HG03520 (cell line): ENCODE measurements at regions not wholly inside any gene's neighbourhood (a gene's known extent, or its start where the extent isn't known, plus 50 kb on each side); places are given as distances from the start of the nearest gene placed in this dataset.

ENCODE experiments used
- ATAC-seq: cut with Tn5 transposase; IDR thresholded peaks from one replicate; pipeline ENCODE4 v1.9.1; 2021; ENCODE audit warnings: mild to moderate bottlenecking, moderate library complexity; ENCODE audit not compliant: unreplicated experiment

- no peak for ATAC-seq
Observed at GRCh38 chr7:25279705-25280104, 51.4 kb upstream of the NPVF start.

DNA sequence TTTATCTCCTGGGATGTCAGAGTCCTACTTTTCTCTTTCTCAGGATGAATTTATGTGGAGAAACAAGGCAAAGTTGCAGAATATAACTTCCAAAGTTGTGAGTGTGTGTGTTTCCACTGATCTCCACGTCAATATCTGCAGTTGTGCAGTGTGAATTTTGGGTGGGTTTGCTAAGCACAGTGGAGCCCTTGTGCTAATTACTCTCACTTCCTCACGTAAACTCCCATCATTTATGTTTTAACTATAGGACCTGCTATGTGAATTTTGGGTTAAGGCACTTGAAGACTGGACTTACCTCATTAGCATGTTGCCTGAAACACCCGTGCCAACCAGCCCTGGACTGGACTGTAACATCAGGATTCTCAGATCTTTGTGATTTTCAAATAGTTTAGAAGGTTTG is 51.9 kb upstream of the NPVF start:
- no peak for ATAC-seq

- no peak for ATAC-seq
Observed at GRCh38 chr7:25282194-25282593, 53.9 kb upstream of the NPVF start.

GRCh38 chr7:25286756-25287155 is 58.5 kb upstream of the NPVF start:
- ATAC-seq: no peak

DNA sequence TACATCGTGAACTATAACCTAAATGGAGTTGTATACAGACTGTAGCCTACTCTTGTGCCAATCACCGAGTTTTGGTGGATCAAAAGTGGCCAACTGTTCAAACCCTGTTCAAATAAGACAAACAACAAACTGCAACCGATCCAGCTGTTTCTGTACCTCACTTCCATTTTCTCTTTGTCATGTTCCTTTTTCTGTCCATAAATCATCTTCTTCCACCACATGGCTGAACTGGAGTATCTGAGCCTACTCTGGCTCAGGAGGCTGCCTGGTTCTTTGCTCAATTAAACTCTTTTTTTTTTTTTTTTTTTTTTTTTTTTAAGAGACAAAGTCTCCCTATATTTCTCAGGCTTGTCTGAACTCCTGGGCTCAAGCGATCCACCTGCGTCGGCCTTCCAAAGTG is 59.0 kb upstream of the NPVF start:
- ATAC-seq: no peak

DNA sequence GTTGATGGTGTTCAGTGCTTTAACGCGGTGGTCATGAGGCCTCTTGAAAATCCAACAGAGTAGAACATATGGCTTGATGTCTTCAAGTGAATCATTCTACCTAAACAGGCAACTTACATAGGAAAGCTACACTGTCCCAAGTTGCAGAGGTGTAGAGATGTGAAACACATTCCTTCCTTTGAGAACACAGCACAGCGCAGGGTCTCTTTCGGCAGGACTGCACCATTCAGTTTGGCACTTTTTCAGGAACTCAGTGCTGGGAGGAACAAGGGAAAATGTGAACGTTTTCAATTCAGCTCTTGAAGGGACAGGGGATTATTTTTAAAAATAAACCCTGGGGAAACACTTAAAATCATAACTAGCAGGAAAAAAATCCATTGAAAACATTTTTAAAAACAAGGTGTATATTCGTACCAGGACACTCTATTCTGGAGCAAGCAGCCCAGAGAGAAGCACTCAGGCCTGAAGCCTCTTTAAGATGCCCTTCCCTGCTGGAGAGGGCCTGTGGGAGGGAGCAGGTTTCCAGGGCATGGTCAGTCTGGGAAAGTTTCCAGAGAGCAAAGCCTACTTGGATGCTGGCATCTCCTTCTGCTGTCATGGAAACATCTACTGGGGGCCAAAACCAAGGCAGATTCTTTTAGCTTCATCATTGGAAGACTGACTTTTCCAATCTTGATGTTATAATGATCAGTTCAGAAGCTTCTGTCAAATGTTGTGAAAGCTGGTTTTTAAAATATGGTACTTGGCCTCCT is 60.4 kb upstream of the NPVF start:
- no peak for ATAC-seq

DNA sequence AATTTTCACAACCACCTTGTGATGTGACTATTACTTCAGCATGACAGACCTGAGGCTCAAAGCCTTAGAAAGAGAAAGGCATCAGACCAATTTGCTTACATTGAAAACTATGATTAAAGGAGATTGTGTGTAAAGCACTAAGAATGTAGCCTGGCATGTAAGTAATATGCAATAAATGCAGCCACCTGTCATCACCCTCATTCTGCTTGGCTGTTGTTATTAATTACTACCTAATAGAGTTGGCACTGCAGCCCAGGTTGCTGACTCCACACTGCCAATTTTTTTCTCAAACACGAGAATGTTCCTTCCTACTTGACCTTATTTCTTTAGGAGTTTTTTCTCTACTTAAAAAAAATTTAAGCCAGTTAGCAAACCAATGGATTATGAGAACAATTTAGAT is 61.2 kb upstream of the NPVF start:
- ATAC-seq: no peak

DNA sequence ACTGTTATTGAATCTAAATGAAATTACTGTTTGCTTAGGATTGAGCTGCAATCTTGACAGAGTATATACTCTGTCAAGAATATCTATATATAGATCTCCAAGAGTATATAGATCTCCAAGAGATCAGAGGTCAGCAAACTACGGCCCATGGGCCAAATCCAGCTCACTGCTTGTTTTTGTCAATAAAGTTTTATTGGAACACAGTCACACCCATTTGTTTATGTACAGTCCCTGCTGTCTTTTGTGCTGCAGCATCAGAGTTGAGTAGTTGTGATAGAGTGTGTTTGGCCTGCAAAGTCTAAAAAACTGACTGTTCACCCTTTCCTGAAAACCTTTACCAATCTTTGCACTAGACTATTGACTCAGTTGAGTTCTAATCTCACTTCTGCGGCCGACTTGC is 66.3 kb upstream of the NPVF start:
- no peak for ATAC-seq

- no peak for ATAC-seq
Observed at GRCh38 chr7:25295387-25295786, 67.1 kb upstream of the NPVF start.

GRCh38 chr7:25296086-25296485 is 67.8 kb upstream of the NPVF start:
- ATAC-seq: no peak

GRCh38 chr7:25297278-25297677 is 69.0 kb upstream of the NPVF start:
- ATAC-seq: no peak

GRCh38 chr7:25303281-25304181 is 75.2 kb upstream of the NPVF start:
- ATAC-seq: no peak

GRCh38 chr7:25304691-25305090 is 76.4 kb upstream of the NPVF start:
- ATAC-seq: no peak

DNA sequence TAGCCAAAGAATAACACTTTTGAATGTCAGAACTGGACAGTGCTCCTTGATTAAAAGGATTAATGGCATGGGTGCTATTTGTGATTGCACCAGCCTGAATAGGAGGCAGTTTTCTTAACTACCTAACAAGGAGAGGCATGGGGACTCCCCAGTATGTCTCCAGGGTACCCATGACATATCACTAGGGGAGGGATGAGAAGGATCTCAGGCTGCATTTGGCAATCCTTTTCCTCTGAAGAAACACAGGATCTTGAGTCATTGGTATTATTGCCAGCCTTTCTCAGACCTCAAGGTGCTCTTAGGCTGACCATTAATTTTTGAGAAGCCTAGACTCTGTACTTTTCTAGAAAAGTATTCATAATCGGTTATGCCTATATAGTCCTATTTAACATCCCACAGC is 77.5 kb upstream of the NPVF start:
- ATAC-seq: no peak

- ATAC-seq: no peak
Observed at GRCh38 chr7:25307624-25308023, 79.3 kb upstream of the NPVF start.

- no peak for ATAC-seq
Observed at GRCh38 chr7:25308246-25308645, 80.0 kb upstream of the NPVF start.

DNA sequence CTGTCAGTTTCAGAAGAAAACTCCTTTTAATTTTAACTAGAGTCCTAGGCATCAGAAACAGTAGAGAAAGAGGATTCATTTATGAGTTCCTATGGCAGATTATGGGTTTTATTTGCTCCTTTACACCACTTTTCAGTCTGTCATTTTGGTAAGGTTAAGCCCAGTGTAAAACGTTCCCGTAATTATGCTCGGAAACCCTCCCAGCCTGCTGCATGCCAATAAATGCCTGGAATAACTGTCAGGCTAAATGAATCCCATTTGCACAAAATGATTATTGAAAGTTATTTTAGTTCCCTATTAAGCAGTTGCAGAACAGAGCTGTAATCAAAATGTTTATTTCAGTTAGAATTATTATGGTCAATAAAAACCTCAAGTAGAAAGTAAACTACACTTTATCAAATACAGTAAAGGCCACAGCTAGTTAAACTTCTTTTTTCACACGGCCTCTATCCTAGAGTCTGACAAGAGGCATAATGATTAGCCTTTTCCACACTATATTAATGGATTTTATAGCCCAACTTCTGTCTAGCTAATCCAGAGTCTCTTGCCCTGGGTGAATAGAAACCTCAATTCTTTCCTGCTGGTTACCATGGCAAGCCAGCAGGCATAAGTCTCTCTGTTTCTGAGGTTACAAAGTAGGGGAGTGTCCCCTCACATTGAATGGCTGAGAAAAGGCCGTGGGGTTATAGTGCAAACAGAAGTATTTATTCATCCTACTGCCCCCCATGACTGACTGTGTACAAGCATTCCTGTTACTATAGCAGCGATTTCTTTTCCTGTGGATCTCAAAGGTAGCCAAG is 80.8 kb upstream of the NPVF start:
- no peak for ATAC-seq

DNA sequence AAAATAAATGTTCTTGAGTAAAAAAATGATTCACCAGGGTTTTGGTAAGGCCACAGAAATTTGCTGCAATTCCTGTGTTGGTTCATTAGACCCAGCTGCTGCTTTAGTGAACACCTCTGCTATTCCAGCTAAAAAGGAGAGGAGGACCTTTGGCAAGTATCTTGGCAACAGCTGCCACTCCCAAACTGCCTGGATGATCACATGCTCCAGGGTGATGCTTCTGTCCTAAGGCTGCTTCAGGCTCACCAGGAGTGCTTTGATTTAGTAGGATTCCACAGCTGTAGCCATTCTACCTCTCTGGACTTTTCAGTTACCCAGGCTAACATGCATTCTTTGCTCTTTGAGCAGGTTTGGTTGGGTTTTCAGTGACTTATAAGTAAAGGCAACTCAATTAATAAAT is 82.6 kb upstream of the NPVF start:
- no peak for ATAC-seq

GRCh38 chr7:25311346-25311745 is 83.1 kb upstream of the NPVF start:
- ATAC-seq: no peak

- no peak for ATAC-seq
Observed at GRCh38 chr7:25312968-25313367, 84.7 kb upstream of the NPVF start.

DNA sequence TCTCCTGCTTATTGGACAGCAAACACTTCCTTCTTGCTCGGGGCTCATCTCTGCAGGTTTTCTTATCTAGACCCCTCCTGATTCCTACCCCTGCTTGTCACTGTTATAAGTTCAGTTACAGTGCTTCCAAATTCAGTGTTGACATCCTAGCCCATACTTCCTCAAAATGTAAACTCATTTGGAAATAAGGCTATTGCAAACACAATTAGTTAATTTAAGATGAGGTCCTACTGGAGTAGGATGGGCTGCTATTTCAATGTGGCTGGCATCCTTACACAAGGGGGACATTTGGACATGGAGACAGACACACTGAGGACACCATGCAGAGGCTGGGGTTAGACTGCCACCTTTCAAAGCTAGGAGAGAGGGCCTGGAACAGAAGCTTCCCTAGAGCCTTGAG is 85.2 kb upstream of the NPVF start:
- no peak for ATAC-seq
